ENCODE measurements at regions not wholly inside any gene's neighbourhood (a gene's known extent, or its start where the extent isn't known, plus 50 kb on each side); places are given as distances from the start of the nearest gene placed in this dataset.

DNA sequence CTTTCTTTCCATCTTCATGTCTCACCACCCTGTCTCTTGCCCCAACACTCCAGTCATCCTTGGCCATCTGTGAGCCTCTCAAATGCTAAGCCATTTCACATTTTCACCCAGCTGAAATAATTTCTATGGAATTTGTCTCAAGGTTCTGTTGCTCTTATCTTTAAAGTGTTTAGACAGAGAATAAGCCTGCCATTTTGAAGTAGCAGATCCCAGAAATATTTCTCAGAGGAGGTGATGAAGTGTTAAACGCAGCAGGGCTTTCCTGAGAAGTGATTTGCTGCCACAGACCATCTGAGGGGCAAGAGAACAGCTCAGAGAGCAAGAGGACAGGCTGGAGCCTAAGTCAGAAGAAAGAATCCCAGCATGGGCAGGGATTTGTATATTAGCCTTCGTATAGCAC lies 71.6 kb upstream of the CLMN start:
- Histone ChIP-seq H3K36me3 (no peaks in the 10 kb centered on the region), H3K4me1 (no peaks in the 10 kb centered on the region)
- intact Hi-C loops (cut with DNase I), result no loop called here

GRCh38 chr14:95389471-95390011 lies 69.8 kb upstream of the CLMN start:
- Histone ChIP-seq H3K9me3 (no peaks in the 10 kb centered on the region), H3K27me3 (ENCODE audit: low read depth) (no peaks in the 10 kb centered on the region), H3K4me1 (no peaks in the 10 kb centered on the region), H3K36me3 (no peaks in the 10 kb centered on the region), H3K4me3 (no peak overlapping the region), H3K27ac (no peak overlapping the region)
- peak in 1 of 2 donors; percentile 23 for ATAC-seq
- TF ChIP-seq CTCF (IDR thresholded peaks at IDR 0.05), result no peak
- no peak for DNase-seq
- intact Hi-C loops (cut with DNase I), result no loop called here

More for the DNA sequence above, 71.6 kb upstream of the CLMN start:
- no peaks in the 10 kb centered on the region for H3K9me3 ChIP-seq
- TF ChIP-seq CTCF (IDR thresholded peaks at IDR 0.05), result no peak
- no peak overlapping the region for H3K4me3 ChIP-seq
- H3K27ac ChIP-seq, result no peak overlapping the region
- DNase-seq (no peak), ATAC-seq (no peak)
- no peaks in the 10 kb centered on the region for H3K27me3 ChIP-seq (ENCODE audit: low read depth)

DNA sequence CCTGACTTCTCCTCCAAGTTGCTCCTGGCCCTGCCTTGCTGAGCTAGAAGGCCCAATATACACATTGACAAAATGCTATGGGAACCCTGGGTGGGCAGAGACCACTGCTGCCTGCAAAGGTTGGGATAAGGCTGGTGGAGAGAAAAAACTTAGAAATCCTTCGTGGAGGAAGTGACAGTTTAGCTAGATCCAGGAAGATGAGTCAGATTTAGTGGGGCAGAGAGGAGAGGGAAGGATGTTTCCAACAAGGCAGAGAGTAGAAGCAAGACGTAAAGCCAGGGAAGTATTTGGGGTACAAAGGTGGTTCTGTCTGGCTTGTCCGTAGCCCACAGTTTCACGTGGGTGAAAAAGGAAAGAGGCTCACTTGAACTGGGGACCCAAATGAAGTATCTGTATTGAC lies 69.0 kb upstream of the CLMN start:
- no peaks in the 10 kb centered on the region for H3K36me3 ChIP-seq
- TF ChIP-seq CTCF (IDR thresholded peaks at IDR 0.05), result no peak
- no peaks in the 10 kb centered on the region for H3K4me1 ChIP-seq
- no peaks in the 10 kb centered on the region for H3K9me3 ChIP-seq
- no peaks in the 10 kb centered on the region for H3K27me3 ChIP-seq (ENCODE audit: low read depth)
- H3K27ac ChIP-seq, result no peak overlapping the region
- no peak overlapping the region for H3K4me3 ChIP-seq
- ATAC-seq (no peak), DNase-seq (no peak)
- intact Hi-C loops (cut with DNase I), result no loop called here

DNA sequence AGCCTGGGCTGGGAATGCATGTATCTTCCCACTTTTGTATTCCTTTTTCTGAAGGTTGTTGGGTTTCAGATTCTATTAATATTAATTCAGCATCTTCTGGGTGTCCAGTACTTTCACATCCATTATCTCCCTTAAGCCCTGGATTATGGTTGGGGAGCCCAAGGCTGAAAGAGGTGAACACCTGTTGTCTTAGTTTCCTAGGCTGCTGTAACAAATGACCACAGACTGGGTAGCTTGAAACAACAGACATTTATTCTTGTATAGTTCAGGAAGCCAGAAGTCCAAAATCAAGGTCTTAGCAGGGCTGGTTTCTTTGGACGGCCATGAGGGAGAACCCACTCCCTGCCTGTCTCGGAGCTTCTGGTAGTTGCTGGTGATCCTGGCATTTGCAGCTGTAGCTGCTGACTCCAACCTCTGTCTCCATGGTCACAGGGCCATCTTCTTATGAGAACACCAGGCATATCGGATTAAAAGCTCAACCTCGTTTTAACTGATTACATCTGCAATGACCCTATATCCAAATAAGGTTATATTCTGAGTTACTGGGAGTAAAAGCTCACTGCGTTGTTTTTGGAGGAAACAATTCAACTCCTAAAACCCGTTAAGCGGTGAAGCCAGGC lies 68.2 kb upstream of the CLMN start:
- no peaks in the 10 kb centered on the region for H3K4me1 ChIP-seq
- DNase-seq (no peak), ATAC-seq (no peak)
- no peaks in the 10 kb centered on the region for H3K27me3 ChIP-seq (ENCODE audit: low read depth)
- H3K9me3 ChIP-seq, result no peaks in the 10 kb centered on the region
- no peak for TF ChIP-seq CTCF (IDR thresholded peaks at IDR 0.05)
- H3K36me3 ChIP-seq, result no peaks in the 10 kb centered on the region
- no peak overlapping the region for H3K27ac ChIP-seq
- intact Hi-C loops (cut with DNase I), result no loop called here
- no peak overlapping the region for H3K4me3 ChIP-seq

- H3K9me3 ChIP-seq, result no peaks in the 10 kb centered on the region
- TF ChIP-seq CTCF (IDR thresholded peaks at IDR 0.05), result no peak
- ATAC-seq (no peak), DNase-seq (no peak)
- no peaks in the 10 kb centered on the region for H3K36me3 ChIP-seq
- intact Hi-C loops (cut with DNase I), result no loop called here
- no peaks in the 10 kb centered on the region for H3K27me3 ChIP-seq (ENCODE audit: low read depth)
- no peak overlapping the region for H3K27ac ChIP-seq
- H3K4me3 ChIP-seq, result no peak overlapping the region
- H3K4me1 ChIP-seq, result no peaks in the 10 kb centered on the region
Observed at GRCh38 chr14:95386536-95387095, 66.9 kb upstream of the CLMN start.

Measured in lower lobe of right lung (tissue), 2 donors.